ENCODE measurements at regions not wholly inside any gene's neighbourhood (a gene's known extent, or its start where the extent isn't known, plus 50 kb on each side); places are given as distances from the start of the nearest gene placed in this dataset.

DNA sequence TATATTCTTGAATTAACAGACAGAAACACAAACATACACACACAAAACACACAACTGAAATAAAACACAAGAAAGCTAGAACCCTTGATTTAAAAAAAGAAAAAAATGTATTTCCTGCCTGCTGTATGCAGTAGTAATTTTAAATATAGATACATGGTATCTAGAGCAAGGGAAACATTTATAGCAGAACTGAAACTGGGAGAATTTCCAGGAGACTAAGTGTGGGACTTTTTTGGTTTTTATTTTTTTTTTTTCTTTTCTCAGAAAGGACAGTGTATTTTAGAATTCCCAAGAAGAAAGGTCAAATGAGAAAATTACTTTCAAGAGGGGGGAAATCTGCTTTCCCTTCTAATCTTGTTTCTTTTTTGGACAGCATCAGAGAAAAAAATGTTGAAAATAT, 558.9 kb upstream of the PKDCC start:
- H3K9ac ChIP-seq (ENCODE audit: low read length), result no peak overlapping the region
- peaks cover 16% of the 10 kb centered on the region for H3K4me1 ChIP-seq (ENCODE audit: low read length)
- no peaks in the 10 kb centered on the region for H4K20me1 ChIP-seq (ENCODE audit: insufficient read depth, low read length)
- no peaks in the 10 kb centered on the region for H3K36me3 ChIP-seq (replicated peaks; ENCODE audit: insufficient read depth, low read length)
- no peak overlapping the region for H3K27ac ChIP-seq (ENCODE audit: low read length)
- H3F3A ChIP-seq (ENCODE audit: insufficient read depth, low read length), result no peaks in the 10 kb centered on the region
- H2AFZ ChIP-seq (ENCODE audit: low read length), result no peak overlapping the region
- H3K4me2 ChIP-seq (ENCODE audit: low read depth, low read length), result peak overlapping the region; percentile 43; the same call in 1 of the 2 replicates
- DNase-seq, result no peak
- TF ChIP-seq EZH2phosphoT487 (IDR thresholded peaks at IDR 0.05; ENCODE audit: low read length), result no peak
- TF ChIP-seq, protein P1, sequence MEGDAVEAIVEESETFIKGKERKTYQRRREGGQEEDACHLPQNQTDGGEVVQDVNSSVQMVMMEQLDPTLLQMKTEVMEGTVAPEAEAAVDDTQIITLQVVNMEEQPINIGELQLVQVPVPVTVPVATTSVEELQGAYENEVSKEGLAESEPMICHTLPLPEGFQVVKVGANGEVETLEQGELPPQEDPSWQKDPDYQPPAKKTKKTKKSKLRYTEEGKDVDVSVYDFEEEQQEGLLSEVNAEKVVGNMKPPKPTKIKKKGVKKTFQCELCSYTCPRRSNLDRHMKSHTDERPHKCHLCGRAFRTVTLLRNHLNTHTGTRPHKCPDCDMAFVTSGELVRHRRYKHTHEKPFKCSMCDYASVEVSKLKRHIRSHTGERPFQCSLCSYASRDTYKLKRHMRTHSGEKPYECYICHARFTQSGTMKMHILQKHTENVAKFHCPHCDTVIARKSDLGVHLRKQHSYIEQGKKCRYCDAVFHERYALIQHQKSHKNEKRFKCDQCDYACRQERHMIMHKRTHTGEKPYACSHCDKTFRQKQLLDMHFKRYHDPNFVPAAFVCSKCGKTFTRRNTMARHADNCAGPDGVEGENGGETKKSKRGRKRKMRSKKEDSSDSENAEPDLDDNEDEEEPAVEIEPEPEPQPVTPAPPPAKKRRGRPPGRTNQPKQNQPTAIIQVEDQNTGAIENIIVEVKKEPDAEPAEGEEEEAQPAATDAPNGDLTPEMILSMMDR (IDR thresholded peaks at IDR 0.05; ENCODE audit: low read length), result no peak
- no peaks in the 10 kb centered on the region for H3K9me3 ChIP-seq (replicated peaks; ENCODE audit: insufficient read depth, low read length)
- H3K4me3 ChIP-seq (ENCODE audit: low read length), result no peak overlapping the region
- no peaks in the 10 kb centered on the region for H3K9me2 ChIP-seq (replicated peaks; ENCODE audit: insufficient read depth, low read length)
- no peaks in the 10 kb centered on the region for H3K27me3 ChIP-seq (replicated peaks; ENCODE audit: insufficient read depth, low read length)
- H3K79me2 ChIP-seq (ENCODE audit: low read length), result no peaks in the 10 kb centered on the region

DNA sequence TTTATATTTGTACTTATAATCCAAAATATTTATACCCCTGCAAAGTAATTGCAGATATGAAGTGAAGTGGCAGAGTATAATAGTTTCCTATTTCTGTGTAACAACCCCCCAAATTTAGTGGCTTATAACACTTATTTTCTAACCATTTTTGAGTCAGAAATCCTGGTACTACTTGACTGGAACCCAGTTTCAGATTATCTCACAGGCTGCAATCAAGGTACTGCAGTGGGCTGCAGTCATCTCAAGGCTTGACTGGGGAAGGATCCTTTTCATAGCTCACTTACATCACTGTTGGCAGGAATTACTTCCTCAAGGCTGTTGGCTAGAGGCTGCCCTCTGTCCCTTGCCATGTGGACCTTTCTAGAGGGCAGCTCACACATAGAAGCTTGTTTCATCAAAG, 558.2 kb upstream of the PKDCC start:
- no peaks in the 10 kb centered on the region for H3K36me3 ChIP-seq (replicated peaks; ENCODE audit: insufficient read depth, low read length)
- H3K79me2 ChIP-seq (ENCODE audit: low read length), result no peaks in the 10 kb centered on the region
- no peaks in the 10 kb centered on the region for H3K9me2 ChIP-seq (replicated peaks; ENCODE audit: insufficient read depth, low read length)
- no peak overlapping the region for H3K9ac ChIP-seq (ENCODE audit: low read length)
- H3K4me2 ChIP-seq (ENCODE audit: low read depth, low read length), result no peak overlapping the region
- H3K9me3 ChIP-seq (replicated peaks; ENCODE audit: insufficient read depth, low read length), result no peaks in the 10 kb centered on the region
- H2AFZ ChIP-seq (ENCODE audit: low read length), result no peak overlapping the region
- H3F3A ChIP-seq (ENCODE audit: insufficient read depth, low read length), result no peaks in the 10 kb centered on the region
- TF ChIP-seq, protein P1 (IDR thresholded peaks at IDR 0.05; ENCODE audit: low read length), result no peak
- TF ChIP-seq EZH2phosphoT487 (IDR thresholded peaks at IDR 0.05; ENCODE audit: low read length), result no peak
- no peak for TF ChIP-seq EZH2 (optimal IDR thresholded peaks at IDR 0.05; ENCODE audit: low read depth, low read length)
- DNase-seq, result no peak
- H3K27ac ChIP-seq (ENCODE audit: low read length), result no peak overlapping the region
- peaks cover 16% of the 10 kb centered on the region for H3K4me1 ChIP-seq (ENCODE audit: low read length)
- no peaks in the 10 kb centered on the region for H3K27me3 ChIP-seq (replicated peaks; ENCODE audit: insufficient read depth, low read length)
- no peak overlapping the region for H3K4me3 ChIP-seq (ENCODE audit: low read length)
- no peaks in the 10 kb centered on the region for H4K20me1 ChIP-seq (ENCODE audit: insufficient read depth, low read length)

DNA sequence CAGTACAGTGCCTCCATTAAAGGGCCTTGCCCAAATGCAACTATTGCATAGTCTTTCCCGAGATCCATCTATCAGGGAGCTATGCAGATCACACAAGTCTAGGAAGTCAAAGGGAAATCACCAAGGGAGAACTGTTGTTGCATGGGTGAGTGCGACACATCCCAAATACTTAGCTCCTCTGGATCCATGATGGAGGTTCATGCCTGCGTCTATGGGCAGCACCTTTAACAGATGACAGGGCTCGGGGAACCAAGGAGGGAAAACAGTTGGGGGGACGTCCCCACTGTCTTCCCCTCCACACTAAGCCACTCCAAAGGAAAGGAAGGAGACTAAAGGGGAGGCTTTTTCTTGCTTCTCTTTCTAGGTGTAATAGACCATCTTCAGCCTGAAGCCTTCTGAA, 552.8 kb upstream of the PKDCC start:
- no peaks in the 10 kb centered on the region for H4K20me1 ChIP-seq (ENCODE audit: insufficient read depth, low read length)
- H2AFZ ChIP-seq (ENCODE audit: low read length), result no peak overlapping the region
- H3K4me3 ChIP-seq (ENCODE audit: low read length), result no peak overlapping the region
- DNase-seq, result no peak
- H3K27ac ChIP-seq (ENCODE audit: low read length), result no peak overlapping the region
- H3K27me3 ChIP-seq (replicated peaks; ENCODE audit: insufficient read depth, low read length), result no peaks in the 10 kb centered on the region
- no peak for TF ChIP-seq EZH2 (optimal IDR thresholded peaks at IDR 0.05; ENCODE audit: low read depth, low read length)
- TF ChIP-seq EZH2phosphoT487 (IDR thresholded peaks at IDR 0.05; ENCODE audit: low read length), result no peak
- TF ChIP-seq, protein P1 (IDR thresholded peaks at IDR 0.05; ENCODE audit: low read length), result no peak
- no peak overlapping the region for H3K9ac ChIP-seq (ENCODE audit: low read length)
- no peaks in the 10 kb centered on the region for H3K36me3 ChIP-seq (replicated peaks; ENCODE audit: insufficient read depth, low read length)
- no peaks in the 10 kb centered on the region for H3K4me1 ChIP-seq (ENCODE audit: low read length)
- no peaks in the 10 kb centered on the region for H3K9me2 ChIP-seq (replicated peaks; ENCODE audit: insufficient read depth, low read length)
- no peaks in the 10 kb centered on the region for H3F3A ChIP-seq (ENCODE audit: insufficient read depth, low read length)
- H3K4me2 ChIP-seq (ENCODE audit: low read depth, low read length), result no peak overlapping the region
- no peaks in the 10 kb centered on the region for H3K79me2 ChIP-seq (ENCODE audit: low read length)
- no peaks in the 10 kb centered on the region for H3K9me3 ChIP-seq (replicated peaks; ENCODE audit: insufficient read depth, low read length)

Data from MM.1S (cell line).